ENCODE measurements at regions not wholly inside any gene's neighbourhood (a gene's known extent, or its start where the extent isn't known, plus 50 kb on each side); places are given as distances from the start of the nearest gene placed in this dataset.

GRCh38 chr14:28879573-28879996, 113.0 kb downstream of the FOXG1 start:
- Histone ChIP-seq H4K20me1 (no peaks in the 10 kb centered on the region), H3K4me1 (no peaks in the 10 kb centered on the region), H3K9ac (no peak overlapping the region), H3K9me3 (no peaks in the 10 kb centered on the region), H3K27me3 (no peaks in the 10 kb centered on the region), H3K36me3 (no peaks in the 10 kb centered on the region), H3K4me3 (no peak overlapping the region), H3K4me2 (no peak overlapping the region), H3K27ac (no peak overlapping the region)
- no peak for TF ChIP-seq Cebpa-rat (IDR thresholded peaks at IDR 0.05)

- Histone ChIP-seq H3K4me2 (no peak overlapping the region), H3K27me3 (no peaks in the 10 kb centered on the region), H3K36me3 (no peaks in the 10 kb centered on the region), H3K9ac (no peak overlapping the region), H4K20me1 (no peaks in the 10 kb centered on the region), H3K4me1 (no peaks in the 10 kb centered on the region), H3K4me3 (no peak overlapping the region), H3K27ac (no peak overlapping the region), H3K9me3 (no peaks in the 10 kb centered on the region)
- TF ChIP-seq Cebpa-rat (IDR thresholded peaks at IDR 0.05): no peak
Observed at GRCh38 chr14:28886940-28887339, 120.4 kb downstream of the FOXG1 start.

DNA sequence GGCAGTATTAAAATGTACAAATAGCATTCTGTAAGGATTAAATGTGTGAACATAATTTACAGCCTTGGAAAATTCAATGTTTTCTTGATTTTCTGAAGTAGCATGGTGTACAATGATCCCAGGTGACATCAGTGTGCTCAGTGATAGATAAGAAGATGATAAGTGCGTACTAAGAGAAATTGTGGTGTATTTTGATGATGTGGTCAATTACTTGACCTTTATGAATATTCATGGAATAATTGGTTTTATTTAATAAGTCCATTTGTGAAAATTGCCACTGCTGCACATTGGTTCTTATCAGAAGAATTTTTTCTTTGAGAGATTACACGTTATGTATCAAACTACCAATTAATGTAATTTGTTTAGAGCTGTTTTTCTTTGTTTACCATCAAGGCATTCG, 128.8 kb downstream of the FOXG1 start:
- H3K27me3 ChIP-seq: no peaks in the 10 kb centered on the region
- no peaks in the 10 kb centered on the region for H3K36me3 ChIP-seq
- no peak overlapping the region for H3K4me3 ChIP-seq
- H3K9ac ChIP-seq: no peak overlapping the region
- no peaks in the 10 kb centered on the region for H3K9me3 ChIP-seq
- H3K27ac ChIP-seq: no peak overlapping the region
- H4K20me1 ChIP-seq: no peaks in the 10 kb centered on the region
- H3K4me2 ChIP-seq: no peak overlapping the region
- no peak for TF ChIP-seq Cebpa-rat (IDR thresholded peaks at IDR 0.05)
- H3K4me1 ChIP-seq: no peaks in the 10 kb centered on the region

DNA sequence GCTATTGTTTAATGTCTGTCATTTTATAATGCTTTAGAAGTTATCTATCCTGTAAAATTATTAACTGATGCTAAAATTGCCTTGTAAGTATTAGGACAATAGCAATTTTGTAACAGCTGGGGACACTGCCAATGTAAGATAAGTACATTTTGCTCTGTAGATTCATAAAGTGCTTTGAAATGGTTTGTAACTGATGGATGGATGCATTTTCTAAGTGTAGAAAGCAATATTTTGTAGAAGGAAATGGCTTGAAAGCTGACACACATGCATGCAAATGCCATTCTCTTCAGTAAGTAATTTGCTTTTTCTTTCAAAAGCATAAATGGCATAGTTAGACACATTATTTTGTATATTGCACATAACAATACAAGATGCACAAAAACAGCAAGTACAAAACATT, 129.8 kb downstream of the FOXG1 start:
- Histone ChIP-seq H3K36me3 (no peaks in the 10 kb centered on the region), H3K4me1 (no peaks in the 10 kb centered on the region)
- TF ChIP-seq Cebpa-rat (IDR thresholded peaks at IDR 0.05): no peak

GRCh38 chr14:28901631-28902030, 135.0 kb downstream of the FOXG1 start:
- H4K20me1 ChIP-seq: no peaks in the 10 kb centered on the region
- no peak overlapping the region for H3K9ac ChIP-seq
- no peak for TF ChIP-seq Cebpa-rat (IDR thresholded peaks at IDR 0.05)
- no peak overlapping the region for H3K4me3 ChIP-seq
- no peaks in the 10 kb centered on the region for H3K36me3 ChIP-seq
- H3K27me3 ChIP-seq: no peaks in the 10 kb centered on the region
- no peak overlapping the region for H3K27ac ChIP-seq
- no peak overlapping the region for H3K4me2 ChIP-seq
- H3K9me3 ChIP-seq: no peaks in the 10 kb centered on the region
- no peaks in the 10 kb centered on the region for H3K4me1 ChIP-seq

More for the DNA sequence above, 129.8 kb downstream of the FOXG1 start:
- Histone ChIP-seq H3K9ac (no peak overlapping the region), H3K27ac (no peak overlapping the region), H3K9me3 (no peaks in the 10 kb centered on the region), H3K4me3 (no peak overlapping the region), H4K20me1 (no peaks in the 10 kb centered on the region), H3K4me2 (no peak overlapping the region), H3K27me3 (no peaks in the 10 kb centered on the region)

DNA sequence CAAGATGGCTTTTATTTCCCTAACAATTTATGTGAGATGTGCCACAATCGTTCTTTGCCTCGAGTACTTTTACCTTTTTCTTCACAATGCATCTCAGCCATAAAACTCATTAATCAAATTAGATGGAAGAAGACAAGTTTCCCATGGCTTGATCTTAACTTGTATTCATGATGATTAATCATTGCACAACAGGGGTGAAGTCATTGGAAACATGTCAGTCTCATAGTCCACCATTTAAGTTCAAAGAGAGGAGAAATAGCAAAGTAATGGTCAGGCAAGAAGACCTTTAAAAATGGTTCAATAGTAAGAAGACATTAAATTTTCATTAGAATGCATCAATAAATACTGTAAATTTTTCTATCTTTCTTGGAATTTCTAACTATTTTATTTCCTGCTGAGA, 136.3 kb downstream of the FOXG1 start:
- H3K27me3 ChIP-seq: no peaks in the 10 kb centered on the region
- no peaks in the 10 kb centered on the region for H3K4me1 ChIP-seq
- no peaks in the 10 kb centered on the region for H3K9me3 ChIP-seq
- H3K4me3 ChIP-seq: no peak overlapping the region
- no peak overlapping the region for H3K27ac ChIP-seq
- H3K9ac ChIP-seq: no peak overlapping the region
- H4K20me1 ChIP-seq: no peaks in the 10 kb centered on the region
- H3K36me3 ChIP-seq: no peaks in the 10 kb centered on the region
- TF ChIP-seq Cebpa-rat (IDR thresholded peaks at IDR 0.05): no peak
- no peak overlapping the region for H3K4me2 ChIP-seq

GRCh38 chr14:28911521-28911920, 144.9 kb downstream of the FOXG1 start:
- Histone ChIP-seq H3K9me3 (no peaks in the 10 kb centered on the region), H3K9ac (no peak overlapping the region), H3K27me3 (no peaks in the 10 kb centered on the region), H3K4me3 (no peak overlapping the region), H3K4me1 (no peaks in the 10 kb centered on the region), H3K4me2 (no peak overlapping the region), H3K36me3 (no peaks in the 10 kb centered on the region), H4K20me1 (no peaks in the 10 kb centered on the region), H3K27ac (no peak overlapping the region)
- TF ChIP-seq Cebpa-rat (IDR thresholded peaks at IDR 0.05): no peak

GRCh38 chr14:28913056-28913455, 146.5 kb downstream of the FOXG1 start:
- Histone ChIP-seq H3K4me1 (no peaks in the 10 kb centered on the region), H4K20me1 (no peaks in the 10 kb centered on the region), H3K4me3 (no peak overlapping the region), H3K4me2 (no peak overlapping the region), H3K27ac (no peak overlapping the region), H3K9ac (no peak overlapping the region), H3K36me3 (no peaks in the 10 kb centered on the region), H3K27me3 (no peaks in the 10 kb centered on the region), H3K9me3 (no peaks in the 10 kb centered on the region)
- TF ChIP-seq Cebpa-rat (IDR thresholded peaks at IDR 0.05): no peak

- Histone ChIP-seq H3K4me1 (no peaks in the 10 kb centered on the region), H3K4me2 (no peak overlapping the region), H3K9me3 (no peaks in the 10 kb centered on the region), H3K27ac (no peak overlapping the region), H4K20me1 (no peaks in the 10 kb centered on the region), H3K4me3 (no peak overlapping the region), H3K9ac (no peak overlapping the region), H3K36me3 (no peaks in the 10 kb centered on the region), H3K27me3 (no peaks in the 10 kb centered on the region)
- no peak for TF ChIP-seq Cebpa-rat (IDR thresholded peaks at IDR 0.05)
Observed at GRCh38 chr14:28926122-28926521, 159.5 kb downstream of the FOXG1 start.

DNA sequence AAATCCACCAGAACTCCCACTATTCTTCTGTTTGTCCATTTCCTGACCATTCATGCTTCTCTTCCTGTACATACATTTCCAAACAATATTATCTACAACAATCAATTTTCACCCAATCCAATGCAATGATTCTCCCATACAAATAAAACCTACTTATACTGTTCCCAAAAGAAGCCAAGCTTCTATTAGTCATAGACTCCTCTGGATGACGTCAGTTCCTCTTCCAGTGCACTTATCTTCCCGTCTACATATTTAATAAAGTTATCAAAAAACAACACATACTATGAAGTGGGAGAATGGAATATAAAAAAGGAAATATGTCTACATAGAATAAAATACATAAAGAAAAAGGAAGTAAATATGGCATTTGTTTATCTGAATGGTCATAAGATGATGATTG, 165.4 kb downstream of the FOXG1 start:
- peaks cover 5% of the 10 kb centered on the region; the same call in 1 of the 2 replicates for H3K9me3 ChIP-seq
- H3K4me3 ChIP-seq: no peak overlapping the region
- H3K36me3 ChIP-seq: no peaks in the 10 kb centered on the region

GRCh38 chr14:28936601-28937000, 170.0 kb downstream of the FOXG1 start:
- Histone ChIP-seq H3K9ac (no peak overlapping the region), H3K36me3 (no peaks in the 10 kb centered on the region), H3K27ac (no peak overlapping the region), H4K20me1 (no peaks in the 10 kb centered on the region), H3K4me2 (no peak overlapping the region), H3K4me1 (no peaks in the 10 kb centered on the region), H3K4me3 (no peak overlapping the region), H3K27me3 (no peaks in the 10 kb centered on the region), H3K9me3 (peaks cover 5% of the 10 kb centered on the region; the same call in 1 of the 2 replicates)
- no peak for TF ChIP-seq Cebpa-rat (IDR thresholded peaks at IDR 0.05)

More for the DNA sequence above, 165.4 kb downstream of the FOXG1 start:
- Histone ChIP-seq H4K20me1 (no peaks in the 10 kb centered on the region), H3K9ac (no peak overlapping the region), H3K27ac (no peak overlapping the region), H3K4me2 (no peak overlapping the region), H3K4me1 (no peaks in the 10 kb centered on the region), H3K27me3 (no peaks in the 10 kb centered on the region)
- no peak for TF ChIP-seq Cebpa-rat (IDR thresholded peaks at IDR 0.05)
